Kidney epithelial cell (primary cell): ENCODE measurements at regions not wholly inside any gene's neighbourhood (a gene's known extent, or its start where the extent isn't known, plus 50 kb on each side); places are given as distances from the start of the nearest gene placed in this dataset.

Experiments
- DNase-seq: peaks from one replicate; pipeline ENCODE4 v3.0.0-alpha.2; 2010; ENCODE audit warnings: low read depth
- H3K27me3 ChIP-seq: 2 replicates; pipeline ENCODE4 v1.6.0; 2011; ENCODE audit warnings: low read length; ENCODE audit not compliant: control insufficient read depth, insufficient read depth
- H3K36me3 ChIP-seq: 2 replicates; pipeline ENCODE4 v1.5.1; 2011; ENCODE audit warnings: low read length; ENCODE audit not compliant: control insufficient read depth, insufficient read depth
- H3K4me3 ChIP-seq: 2 replicates; pipeline ENCODE4 v1.5.1; 2011; ENCODE audit warnings: low read depth, mild to moderate bottlenecking, control low read depth, low read length
- TF ChIP-seq, protein P1 (sequence below): IDR thresholded peaks from 2 replicates; pipeline ENCODE4 v1.5.1; 2011; ENCODE audit warnings: mild to moderate bottlenecking, moderate library complexity, low read length, control low read depth, inconsistent platforms; ENCODE audit not compliant: insufficient read depth, poor library complexity, severe bottlenecking

DNA sequence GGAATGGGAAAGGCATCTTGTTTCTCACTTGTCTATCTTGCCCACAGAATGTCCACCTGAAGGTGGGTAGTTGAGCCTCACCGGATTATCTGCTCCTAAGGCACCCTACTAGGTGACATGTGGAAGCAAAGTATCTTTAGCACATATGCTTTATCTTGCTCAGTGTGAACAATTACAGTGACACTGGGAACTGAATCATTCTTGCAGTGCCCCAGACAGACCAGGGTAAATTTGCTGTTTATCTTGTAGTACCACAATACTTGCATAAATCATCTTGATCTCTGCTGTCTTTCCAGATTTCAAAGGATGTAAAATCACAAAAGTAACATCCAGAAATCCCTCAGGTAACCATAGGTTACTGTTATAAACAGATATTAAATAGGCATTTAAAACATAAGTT lies 930.0 kb upstream of the INTU start:
- H3K4me3 ChIP-seq, result no peak overlapping the region
- no peaks in the 10 kb centered on the region for H3K27me3 ChIP-seq
- no peak for DNase-seq
- no peaks in the 10 kb centered on the region for H3K36me3 ChIP-seq
- TF ChIP-seq, protein P1, sequence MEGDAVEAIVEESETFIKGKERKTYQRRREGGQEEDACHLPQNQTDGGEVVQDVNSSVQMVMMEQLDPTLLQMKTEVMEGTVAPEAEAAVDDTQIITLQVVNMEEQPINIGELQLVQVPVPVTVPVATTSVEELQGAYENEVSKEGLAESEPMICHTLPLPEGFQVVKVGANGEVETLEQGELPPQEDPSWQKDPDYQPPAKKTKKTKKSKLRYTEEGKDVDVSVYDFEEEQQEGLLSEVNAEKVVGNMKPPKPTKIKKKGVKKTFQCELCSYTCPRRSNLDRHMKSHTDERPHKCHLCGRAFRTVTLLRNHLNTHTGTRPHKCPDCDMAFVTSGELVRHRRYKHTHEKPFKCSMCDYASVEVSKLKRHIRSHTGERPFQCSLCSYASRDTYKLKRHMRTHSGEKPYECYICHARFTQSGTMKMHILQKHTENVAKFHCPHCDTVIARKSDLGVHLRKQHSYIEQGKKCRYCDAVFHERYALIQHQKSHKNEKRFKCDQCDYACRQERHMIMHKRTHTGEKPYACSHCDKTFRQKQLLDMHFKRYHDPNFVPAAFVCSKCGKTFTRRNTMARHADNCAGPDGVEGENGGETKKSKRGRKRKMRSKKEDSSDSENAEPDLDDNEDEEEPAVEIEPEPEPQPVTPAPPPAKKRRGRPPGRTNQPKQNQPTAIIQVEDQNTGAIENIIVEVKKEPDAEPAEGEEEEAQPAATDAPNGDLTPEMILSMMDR, result no peak

DNA sequence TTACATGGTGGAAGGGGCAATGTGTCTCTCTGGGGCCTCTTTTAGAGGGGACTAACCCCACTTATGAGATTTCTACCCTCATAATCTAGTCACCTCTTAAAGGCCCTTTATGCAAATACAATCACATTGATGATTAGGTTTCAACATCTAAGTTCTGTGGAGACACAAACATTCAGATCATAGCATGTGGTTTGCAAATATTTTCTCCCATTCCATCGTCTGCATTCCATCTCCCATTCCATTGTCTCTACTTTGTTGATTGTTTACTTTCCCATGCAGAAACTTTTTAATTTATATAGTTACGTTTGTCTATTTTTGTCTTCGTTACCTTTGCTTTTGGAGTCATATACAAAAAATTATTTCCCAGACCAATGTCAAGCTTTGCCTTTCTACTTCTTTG lies 927.5 kb upstream of the INTU start:
- DNase-seq, result no peak
- TF ChIP-seq, protein P1, result no peak
- no peaks in the 10 kb centered on the region for H3K36me3 ChIP-seq
- H3K4me3 ChIP-seq, result no peak overlapping the region
- no peaks in the 10 kb centered on the region for H3K27me3 ChIP-seq

DNA sequence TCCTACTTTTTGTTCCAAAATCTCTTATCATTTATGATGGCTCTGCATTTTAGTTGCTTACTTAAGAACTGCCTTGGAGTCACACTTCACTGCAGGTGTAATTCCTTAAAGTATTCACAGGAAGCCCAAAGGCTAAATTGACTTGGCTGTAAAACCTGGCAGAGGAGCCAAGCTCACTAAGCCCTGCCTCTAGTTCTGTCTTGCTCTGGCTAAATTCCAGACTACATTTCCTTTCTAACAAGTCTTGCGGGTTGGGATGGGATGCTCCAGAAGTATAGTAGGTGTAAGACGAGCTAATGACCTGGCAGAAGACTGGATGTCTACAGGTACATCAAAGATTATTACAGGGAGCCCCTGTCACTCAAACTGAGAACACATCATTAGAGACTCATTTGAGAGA lies 924.0 kb upstream of the INTU start:
- H3K27me3 ChIP-seq, result no peaks in the 10 kb centered on the region
- H3K36me3 ChIP-seq, result no peaks in the 10 kb centered on the region
- H3K4me3 ChIP-seq, result no peak overlapping the region
- no peak for DNase-seq
- TF ChIP-seq, protein P1, result no peak

DNA sequence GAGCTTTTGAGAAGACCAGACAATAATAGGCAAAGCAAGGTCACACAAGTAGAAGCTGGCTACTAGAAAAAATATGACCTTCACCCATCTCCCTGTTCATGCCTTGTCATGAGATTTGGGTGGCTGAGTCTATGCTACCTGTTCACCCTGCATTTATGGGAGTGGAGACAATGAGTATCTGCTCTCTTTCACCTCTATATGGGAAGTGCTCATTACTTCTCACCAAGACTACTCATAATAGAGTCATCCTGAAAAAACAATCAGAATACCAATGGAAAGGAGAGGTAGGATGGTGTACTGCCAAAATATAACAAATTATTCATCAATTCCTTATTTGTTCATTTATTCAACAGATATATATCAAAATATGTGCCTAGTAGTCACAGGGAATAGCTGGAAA lies 921.8 kb upstream of the INTU start:
- DNase-seq, result no peak
- H3K4me3 ChIP-seq, result no peak overlapping the region
- H3K36me3 ChIP-seq, result no peaks in the 10 kb centered on the region
- TF ChIP-seq, protein P1, result no peak
- no peaks in the 10 kb centered on the region for H3K27me3 ChIP-seq

DNA sequence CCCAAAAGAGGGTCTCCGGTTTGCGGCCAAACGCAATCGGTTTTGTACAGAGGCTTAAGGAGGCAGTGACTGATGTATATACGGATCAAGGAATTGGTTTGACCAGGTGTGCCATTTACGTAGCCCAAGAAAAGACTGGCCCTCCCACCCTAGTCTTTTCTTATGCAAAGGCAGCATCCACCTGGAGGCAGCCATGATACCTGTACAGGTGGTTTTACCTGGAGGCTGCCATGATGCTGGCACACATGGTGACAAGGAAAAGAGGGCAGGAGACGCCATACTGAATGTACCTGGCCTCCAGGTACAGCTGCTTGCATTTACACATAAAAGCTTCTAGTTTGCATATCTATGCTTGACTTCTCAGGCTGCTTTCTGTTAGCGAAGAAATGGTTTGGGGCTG lies 917.7 kb upstream of the INTU start:
- TF ChIP-seq, protein P1, result no peak
- Histone ChIP-seq H3K27me3 (no peaks in the 10 kb centered on the region), H3K36me3 (no peaks in the 10 kb centered on the region), H3K4me3 (no peak overlapping the region)
- no peak for DNase-seq

DNA sequence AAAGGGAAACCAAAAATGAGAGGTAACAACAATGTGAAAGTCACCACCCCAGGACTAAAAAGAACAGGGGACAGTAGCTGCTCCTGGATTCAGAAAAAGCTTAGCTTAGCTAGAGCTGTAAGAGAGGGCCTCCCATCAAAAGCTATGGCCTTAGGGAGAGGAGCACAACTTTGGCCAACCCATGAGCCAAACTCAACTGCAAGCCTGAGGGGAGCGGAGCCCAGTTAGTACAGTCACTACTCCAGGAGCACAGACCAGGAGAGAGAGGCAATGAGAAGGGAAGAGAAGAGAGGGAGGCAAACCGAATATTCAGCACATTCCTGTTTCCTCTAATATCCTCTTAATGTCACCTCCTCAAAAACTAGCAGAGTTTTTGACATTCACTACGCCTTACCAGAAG lies 917.1 kb upstream of the INTU start:
- no peaks in the 10 kb centered on the region for H3K36me3 ChIP-seq
- no peak overlapping the region for H3K4me3 ChIP-seq
- H3K27me3 ChIP-seq, result no peaks in the 10 kb centered on the region

More for the DNA sequence above, 917.1 kb upstream of the INTU start:
- TF ChIP-seq, protein P1, result no peak
- DNase-seq, result no peak
